Breast epithelium (tissue), 3 donors: ENCODE measurements at regions not wholly inside any gene's neighbourhood (a gene's known extent, or its start where the extent isn't known, plus 50 kb on each side); places are given as distances from the start of the nearest gene placed in this dataset.

Source experiments
- POLR2A ChIP-seq: fragments of 450-650 bp; IDR thresholded peaks from one replicate; pipeline ENCODE4 v1.6.1; 2016; ENCODE audit warnings: antibody characterized with exemption, mild to moderate bottlenecking, moderate library complexity
- POLR2AphosphoS5 ChIP-seq, 3 donors: sonication (generic); formaldehyde crosslinking; IDR thresholded peaks; one replicate each; pipeline ENCODE4 v1.6.1; 2017; ENCODE audit warnings: antibody characterized with exemption in 3 of 3

- no peak for TF ChIP-seq POLR2A
- no peak for TF ChIP-seq POLR2AphosphoS5 (IDR thresholded peaks at IDR 0.05)
These were observed 181.4 kb upstream of the B3GALT2 start for GRCh38 chr1:193367863-193368262.
